ENCODE measurements at regions not wholly inside any gene's neighbourhood (a gene's known extent, or its start where the extent isn't known, plus 50 kb on each side); places are given as distances from the start of the nearest gene placed in this dataset.
"Not testable (repeated sequence)": the region's sequence is repeated elsewhere in the genome, so short reads cannot be mapped to it uniquely, and the experiment has no call there.

- no peaks in the 10 kb centered on the region for H3K9me3 ChIP-seq (ENCODE audit: control insufficient read depth in 1 of 2, low read length in 2 of 2)
- H3K36me3 ChIP-seq (ENCODE audit: control insufficient read depth in 1 of 2, insufficient read depth in 2 of 2, low read length in 2 of 2) = no peaks in the 10 kb centered on the region
- no peak overlapping the region for H3K27ac ChIP-seq (ENCODE audit: low read length)
- H3K4me1 ChIP-seq (ENCODE audit: control insufficient read depth in 1 of 2, insufficient read depth in 2 of 2, low read length in 2 of 2) = no peaks in the 10 kb centered on the region
- H3K27me3 ChIP-seq (ENCODE audit: low read depth, low read length) = no peaks in the 10 kb centered on the region
- H3K4me3 ChIP-seq (ENCODE audit: low read depth in 1 of 2, low read length in 2 of 2) = no peak overlapping the region
Measured at GRCh38 chr2:189312643-189313042, 128.6 kb upstream of the WDR75 start.

DNA sequence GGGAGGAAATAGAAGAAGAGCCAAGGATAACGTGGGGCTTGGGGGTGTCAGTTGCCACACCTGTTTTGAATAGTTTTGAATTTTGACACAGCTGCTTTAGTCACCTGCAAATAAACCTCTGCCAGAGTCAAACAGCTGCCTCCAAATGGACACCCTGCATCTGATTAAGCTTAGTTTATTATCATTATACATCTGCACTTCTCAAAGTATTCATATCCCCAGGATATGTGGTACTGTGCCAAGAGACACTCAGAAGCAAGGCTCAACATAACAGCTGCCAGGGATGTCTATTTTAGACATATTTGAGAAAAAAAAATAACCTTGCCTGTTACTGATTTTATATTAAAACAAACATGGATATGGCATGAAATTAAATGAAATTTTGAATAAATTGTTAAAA, 122.5 kb upstream of the WDR75 start:
- H3K27me3 ChIP-seq (ENCODE audit: low read depth, low read length) = no peaks in the 10 kb centered on the region
- H3K4me3 ChIP-seq (ENCODE audit: low read depth in 1 of 2, low read length in 2 of 2) = no peak overlapping the region
- H3K4me1 ChIP-seq (ENCODE audit: control insufficient read depth in 1 of 2, insufficient read depth in 2 of 2, low read length in 2 of 2) = no peaks in the 10 kb centered on the region
- H3K27ac ChIP-seq (ENCODE audit: low read length) = no peak overlapping the region
- H3K36me3 ChIP-seq (ENCODE audit: control insufficient read depth in 1 of 2, insufficient read depth in 2 of 2, low read length in 2 of 2) = no peaks in the 10 kb centered on the region
- H3K9me3 ChIP-seq (ENCODE audit: control insufficient read depth in 1 of 2, low read length in 2 of 2) = peaks cover 0 to 3% of the 10 kb centered on the region in 2 donors

- not testable (repeated sequence) for H3K4me3 ChIP-seq (ENCODE audit: low read depth in 1 of 2, low read length in 2 of 2); H3K4me1 ChIP-seq (ENCODE audit: control insufficient read depth in 1 of 2, insufficient read depth in 2 of 2, low read length in 2 of 2); H3K27me3 ChIP-seq (ENCODE audit: low read depth, low read length); H3K36me3 ChIP-seq (ENCODE audit: control insufficient read depth in 1 of 2, insufficient read depth in 2 of 2, low read length in 2 of 2); H3K9me3 ChIP-seq (ENCODE audit: control insufficient read depth in 1 of 2, low read length in 2 of 2); H3K27ac ChIP-seq (ENCODE audit: low read length)
Measured at GRCh38 chr2:189319424-189319823, 121.8 kb upstream of the WDR75 start.

DNA sequence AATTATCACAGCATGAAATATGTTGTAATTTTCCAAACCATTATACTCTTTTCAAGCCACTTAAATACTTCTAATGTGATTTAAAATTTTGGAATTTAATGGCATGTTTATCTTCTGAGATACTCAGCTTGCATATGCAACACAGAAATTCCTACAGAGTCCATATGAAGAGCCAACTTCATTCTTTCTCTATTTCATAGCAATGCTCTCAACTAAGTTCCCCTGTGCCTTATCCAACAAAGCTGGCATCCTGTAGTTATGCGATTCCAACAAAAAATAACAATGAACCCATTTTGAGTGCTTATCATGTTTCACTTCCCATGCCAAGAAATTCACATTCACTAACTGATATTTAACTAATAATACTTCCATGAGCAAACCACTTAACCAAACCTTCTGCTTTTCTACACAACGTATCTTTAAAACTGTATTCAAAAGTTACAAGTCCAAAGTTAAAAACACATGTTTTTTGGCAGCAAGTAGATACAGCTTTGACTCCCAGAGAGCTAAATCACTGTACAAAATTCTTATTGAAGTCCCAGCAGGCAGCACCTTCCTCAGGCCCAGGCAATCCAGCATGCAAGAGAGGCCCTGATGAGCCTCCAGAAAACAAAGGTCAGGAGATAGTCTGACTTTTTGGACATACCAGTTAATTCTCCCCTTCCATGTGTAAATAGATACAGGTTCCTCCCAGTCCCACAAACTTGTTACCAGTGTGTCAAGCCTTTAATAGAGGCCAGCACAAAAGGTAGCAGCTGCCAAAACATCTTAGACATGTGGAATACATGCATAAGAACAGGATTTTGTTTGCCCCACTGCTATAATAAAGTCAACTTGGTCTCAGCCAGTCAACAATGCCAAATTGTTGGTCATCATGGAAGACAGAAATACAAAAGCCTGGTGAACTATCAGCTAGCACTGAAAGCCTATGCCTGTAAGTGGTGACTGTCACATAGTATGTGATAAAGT, 113.1 kb upstream of the WDR75 start:
- Histone ChIP-seq H3K27me3 (ENCODE audit: low read depth, low read length) (no peaks in the 10 kb centered on the region), H3K4me1 (ENCODE audit: control insufficient read depth in 1 of 2, insufficient read depth in 2 of 2, low read length in 2 of 2) (no peaks in the 10 kb centered on the region), H3K36me3 (ENCODE audit: control insufficient read depth in 1 of 2, insufficient read depth in 2 of 2, low read length in 2 of 2) (no peaks in the 10 kb centered on the region), H3K9me3 (ENCODE audit: control insufficient read depth in 1 of 2, low read length in 2 of 2) (no peaks in the 10 kb centered on the region), H3K27ac (ENCODE audit: low read length) (no peak overlapping the region), H3K4me3 (ENCODE audit: low read depth in 1 of 2, low read length in 2 of 2) (no peak overlapping the region)

DNA sequence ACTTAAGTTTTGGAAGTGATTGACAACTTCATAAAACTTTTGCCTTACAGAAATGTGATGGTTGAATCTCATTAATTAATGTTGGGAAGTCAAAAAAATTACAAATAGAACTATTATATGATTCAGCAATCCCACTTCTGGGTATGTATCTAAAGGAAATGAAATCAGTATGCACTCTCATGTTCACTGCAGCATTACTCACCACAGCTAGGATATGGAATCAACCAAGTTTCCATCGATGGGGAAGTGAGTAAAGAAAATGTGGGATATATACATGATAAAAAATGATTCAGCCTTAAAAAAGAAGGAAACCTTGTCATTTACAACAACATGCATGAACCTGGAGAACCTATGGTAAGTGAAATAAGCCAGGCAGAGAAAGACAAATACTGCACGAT, 112.4 kb upstream of the WDR75 start:
- Histone ChIP-seq H3K27me3 (ENCODE audit: low read depth, low read length) (no peaks in the 10 kb centered on the region), H3K4me1 (ENCODE audit: control insufficient read depth in 1 of 2, insufficient read depth in 2 of 2, low read length in 2 of 2) (no peaks in the 10 kb centered on the region), H3K4me3 (ENCODE audit: low read depth in 1 of 2, low read length in 2 of 2) (no peak overlapping the region), H3K36me3 (ENCODE audit: control insufficient read depth in 1 of 2, insufficient read depth in 2 of 2, low read length in 2 of 2) (no peaks in the 10 kb centered on the region), H3K27ac (ENCODE audit: low read length) (no peak overlapping the region), H3K9me3 (ENCODE audit: control insufficient read depth in 1 of 2, low read length in 2 of 2) (no peaks in the 10 kb centered on the region)

DNA sequence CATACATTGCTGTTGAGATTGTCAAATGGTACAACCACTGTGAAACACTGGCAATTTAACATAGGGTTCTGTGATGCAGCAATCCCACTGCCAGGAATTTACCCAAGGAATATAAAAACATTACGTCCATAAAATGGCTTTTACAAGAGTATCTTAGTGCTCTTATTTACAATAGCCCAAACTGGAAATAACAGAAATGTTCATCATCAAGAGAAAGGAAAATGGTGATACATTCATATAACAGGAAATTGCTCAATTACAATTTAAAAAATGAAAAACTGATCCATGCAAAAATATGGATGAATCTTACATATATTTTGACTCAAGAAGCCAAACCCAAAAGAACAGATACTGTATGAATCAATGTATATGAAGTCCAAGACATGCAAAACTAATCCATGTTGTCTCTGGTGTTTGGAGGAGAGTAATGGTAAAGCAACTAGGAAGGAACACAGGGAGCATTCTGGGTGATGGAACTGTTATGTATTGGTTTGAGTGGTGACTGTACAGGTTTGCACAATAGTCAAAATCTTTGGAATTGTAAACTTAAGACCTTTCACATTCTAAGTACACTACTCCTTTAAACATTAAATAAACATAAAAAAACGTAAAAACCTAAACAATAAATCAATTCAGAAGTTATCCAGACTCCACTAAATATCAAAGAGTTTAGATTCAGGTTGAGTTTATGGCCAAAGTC, 104.8 kb upstream of the WDR75 start:
- H3K4me3 ChIP-seq (ENCODE audit: low read depth in 1 of 2, low read length in 2 of 2) = no peak overlapping the region
- H3K4me1 ChIP-seq (ENCODE audit: control insufficient read depth in 1 of 2, insufficient read depth in 2 of 2, low read length in 2 of 2) = no peaks in the 10 kb centered on the region
- H3K27me3 ChIP-seq (ENCODE audit: low read depth, low read length) = no peaks in the 10 kb centered on the region
- H3K9me3 ChIP-seq (ENCODE audit: control insufficient read depth in 1 of 2, low read length in 2 of 2) = peaks cover 3 to 4% of the 10 kb centered on the region in 2 donors
- H3K36me3 ChIP-seq (ENCODE audit: control insufficient read depth in 1 of 2, insufficient read depth in 2 of 2, low read length in 2 of 2) = no peaks in the 10 kb centered on the region
- no peak overlapping the region for H3K27ac ChIP-seq (ENCODE audit: low read length)

DNA sequence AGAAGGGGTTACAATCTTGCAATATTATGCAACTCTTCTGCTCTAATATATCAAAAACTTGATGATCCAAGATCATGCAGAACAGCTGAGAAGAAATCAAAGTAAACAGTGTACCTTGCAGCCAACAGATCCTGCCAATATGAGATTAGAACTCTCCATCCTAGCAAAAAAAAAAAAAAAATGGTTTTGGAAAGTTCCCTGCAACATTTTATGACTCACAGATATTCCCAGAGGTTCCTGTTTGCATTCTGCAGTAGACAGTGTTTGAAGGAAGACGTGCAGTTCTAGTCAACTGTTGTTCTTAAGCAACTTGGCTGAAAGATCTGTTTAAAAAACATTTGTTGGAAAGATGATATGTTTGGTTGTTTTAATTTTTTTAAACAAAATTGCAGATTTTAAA, 103.6 kb upstream of the WDR75 start:
- Histone ChIP-seq H3K4me1 (ENCODE audit: control insufficient read depth in 1 of 2, insufficient read depth in 2 of 2, low read length in 2 of 2) (no peaks in the 10 kb centered on the region), H3K27me3 (ENCODE audit: low read depth, low read length) (no peaks in the 10 kb centered on the region), H3K4me3 (ENCODE audit: low read depth in 1 of 2, low read length in 2 of 2) (no peak overlapping the region), H3K27ac (ENCODE audit: low read length) (peak overlapping the region; percentile 32), H3K9me3 (ENCODE audit: control insufficient read depth in 1 of 2, low read length in 2 of 2) (peaks cover 3 to 4% of the 10 kb centered on the region in 2 donors), H3K36me3 (ENCODE audit: control insufficient read depth in 1 of 2, insufficient read depth in 2 of 2, low read length in 2 of 2) (no peaks in the 10 kb centered on the region)

GRCh38 chr2:189338115-189338514, 103.2 kb upstream of the WDR75 start:
- Histone ChIP-seq H3K4me3 (ENCODE audit: low read depth in 1 of 2, low read length in 2 of 2) (no peak overlapping the region), H3K27ac (ENCODE audit: low read length) (peak overlapping the region; percentile 32), H3K4me1 (ENCODE audit: control insufficient read depth in 1 of 2, insufficient read depth in 2 of 2, low read length in 2 of 2) (no peaks in the 10 kb centered on the region), H3K36me3 (ENCODE audit: control insufficient read depth in 1 of 2, insufficient read depth in 2 of 2, low read length in 2 of 2) (no peaks in the 10 kb centered on the region), H3K27me3 (ENCODE audit: low read depth, low read length) (no peaks in the 10 kb centered on the region), H3K9me3 (ENCODE audit: control insufficient read depth in 1 of 2, low read length in 2 of 2) (peaks cover 3 to 4% of the 10 kb centered on the region in 2 donors)

DNA sequence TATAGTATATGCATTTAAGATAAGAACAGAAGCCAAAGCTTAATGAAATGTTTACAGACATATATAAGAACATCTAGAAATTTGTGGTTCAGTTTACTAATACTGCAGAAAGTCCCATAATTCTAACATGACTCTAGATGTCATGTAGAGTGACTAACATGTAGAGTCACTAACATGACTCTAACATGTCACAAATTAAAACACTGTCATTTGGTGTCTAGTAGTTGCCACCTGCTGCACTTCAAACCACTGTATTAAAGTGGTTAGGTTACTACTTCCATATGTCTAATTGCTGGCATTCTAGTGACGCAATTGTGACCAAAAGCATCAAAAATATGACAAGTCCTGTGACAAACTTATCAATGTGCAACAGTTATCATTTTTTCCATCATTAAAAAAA, 100.2 kb upstream of the WDR75 start:
- H3K9me3 ChIP-seq (ENCODE audit: control insufficient read depth in 1 of 2, low read length in 2 of 2) = peaks cover 3 to 4% of the 10 kb centered on the region in 2 donors
- peaks cover 0 to 4% of the 10 kb centered on the region in 2 donors for H3K4me1 ChIP-seq (ENCODE audit: control insufficient read depth in 1 of 2, insufficient read depth in 2 of 2, low read length in 2 of 2)
- no peaks in the 10 kb centered on the region for H3K27me3 ChIP-seq (ENCODE audit: low read depth, low read length)
- H3K36me3 ChIP-seq (ENCODE audit: control insufficient read depth in 1 of 2, insufficient read depth in 2 of 2, low read length in 2 of 2) = no peaks in the 10 kb centered on the region
- no peak overlapping the region for H3K4me3 ChIP-seq (ENCODE audit: low read depth in 1 of 2, low read length in 2 of 2)
- H3K27ac ChIP-seq (ENCODE audit: low read length) = no peak overlapping the region

GRCh38 chr2:189344043-189344442, 97.2 kb upstream of the WDR75 start:
- Histone ChIP-seq H3K36me3 (ENCODE audit: control insufficient read depth in 1 of 2, insufficient read depth in 2 of 2, low read length in 2 of 2) (no peaks in the 10 kb centered on the region), H3K27me3 (ENCODE audit: low read depth, low read length) (no peaks in the 10 kb centered on the region), H3K4me3 (ENCODE audit: low read depth in 1 of 2, low read length in 2 of 2) (no peak overlapping the region), H3K27ac (ENCODE audit: low read length) (no peak overlapping the region), H3K9me3 (ENCODE audit: control insufficient read depth in 1 of 2, low read length in 2 of 2) (peaks cover 4 to 6% of the 10 kb centered on the region in 2 donors), H3K4me1 (ENCODE audit: control insufficient read depth in 1 of 2, insufficient read depth in 2 of 2, low read length in 2 of 2) (peaks cover 0 to 10% of the 10 kb centered on the region in 2 donors)

DNA sequence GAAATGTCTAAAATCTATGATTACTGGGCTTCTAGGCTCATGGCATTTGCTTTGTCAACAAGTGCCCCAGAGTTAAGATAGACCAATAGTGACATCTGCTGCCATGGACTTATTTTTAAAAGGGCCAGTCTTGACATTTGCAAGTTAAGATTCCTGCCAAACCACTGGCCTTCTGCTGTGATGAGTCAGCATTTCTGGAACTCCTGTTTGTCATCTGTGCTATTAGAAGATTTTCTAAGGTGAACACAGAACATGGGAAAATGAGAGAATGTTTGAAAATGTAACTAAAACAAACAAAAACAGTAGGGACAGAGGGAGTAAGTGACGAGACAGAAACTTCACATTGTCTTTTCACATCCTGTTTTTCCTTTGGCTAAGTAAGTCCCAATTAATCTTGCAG, 93.7 kb upstream of the WDR75 start:
- Histone ChIP-seq H3K27ac (ENCODE audit: low read length) (peak overlapping the region; percentile 77), H3K36me3 (ENCODE audit: control insufficient read depth in 1 of 2, insufficient read depth in 2 of 2, low read length in 2 of 2) (no peaks in the 10 kb centered on the region), H3K9me3 (ENCODE audit: control insufficient read depth in 1 of 2, low read length in 2 of 2) (peaks cover 0 to 3% of the 10 kb centered on the region in 2 donors), H3K27me3 (ENCODE audit: low read depth, low read length) (no peaks in the 10 kb centered on the region), H3K4me3 (ENCODE audit: low read depth in 1 of 2, low read length in 2 of 2) (no peak overlapping the region), H3K4me1 (ENCODE audit: control insufficient read depth in 1 of 2, insufficient read depth in 2 of 2, low read length in 2 of 2) (peaks cover 0 to 10% of the 10 kb centered on the region in 2 donors)
